ENCODE measurements at regions not wholly inside any gene's neighbourhood (a gene's known extent, or its start where the extent isn't known, plus 50 kb on each side); places are given as distances from the start of the nearest gene placed in this dataset.

DNA sequence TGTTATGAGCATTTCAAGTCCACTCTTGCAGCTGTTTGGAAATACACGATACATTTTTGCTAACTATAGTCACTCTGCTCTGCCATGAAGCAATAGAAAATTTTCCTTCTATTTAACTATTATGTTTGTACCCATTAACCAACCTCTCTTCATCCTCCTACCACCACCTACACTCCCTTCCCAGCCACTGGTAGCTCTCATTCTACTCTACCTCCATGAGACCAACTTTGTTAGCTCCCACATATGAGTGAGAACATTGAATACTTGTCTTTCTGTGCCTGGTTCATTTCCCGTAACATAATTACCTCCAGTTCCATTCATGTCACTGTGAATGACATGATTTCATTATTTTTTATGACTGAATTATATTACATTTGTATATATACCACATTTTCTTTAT, 505.9 kb upstream of the CCNG1 start:
- H3K4me1 ChIP-seq: no peaks in the 10 kb centered on the region
- ATAC-seq (no peak), FAIRE-seq (no peak), DNase-seq (ENCODE audit: low read depth in 1 of 2, low spot score in 1 of 2) (no peak)
- H3K4me2 ChIP-seq: no peak overlapping the region
- H3K27ac ChIP-seq: no peak overlapping the region
- no peak overlapping the region for H3K4me3 ChIP-seq
- WGBS (ENCODE audit: missing lambda C conversion rate): 4% methylated on average over 2 of the region's 2 CpGs
- no peaks in the 10 kb centered on the region for H3K9me3 ChIP-seq
- ChIA-PET CTCF (no interaction called here), POLR2A (no interaction called here)
- TF ChIP-seq HDAC2 (IDR thresholded peaks at IDR 0.05): no peak
- no peak for TF ChIP-seq SREBF2 (IDR thresholded peaks at IDR 0.05)
- TF ChIP-seq, protein P1, sequence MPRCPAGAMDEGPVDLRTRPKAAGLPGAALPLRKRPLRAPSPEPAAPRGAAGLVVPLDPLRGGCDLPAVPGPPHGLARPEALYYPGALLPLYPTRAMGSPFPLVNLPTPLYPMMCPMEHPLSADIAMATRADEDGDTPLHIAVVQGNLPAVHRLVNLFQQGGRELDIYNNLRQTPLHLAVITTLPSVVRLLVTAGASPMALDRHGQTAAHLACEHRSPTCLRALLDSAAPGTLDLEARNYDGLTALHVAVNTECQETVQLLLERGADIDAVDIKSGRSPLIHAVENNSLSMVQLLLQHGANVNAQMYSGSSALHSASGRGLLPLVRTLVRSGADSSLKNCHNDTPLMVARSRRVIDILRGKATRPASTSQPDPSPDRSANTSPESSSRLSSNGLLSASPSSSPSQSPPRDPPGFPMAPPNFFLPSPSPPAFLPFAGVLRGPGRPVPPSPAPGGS (IDR thresholded peaks at IDR 0.05): no peak
- TF ChIP-seq JUNB (IDR thresholded peaks at IDR 0.05): no peak
- no peak for TF ChIP-seq PHF8 (IDR thresholded peaks at IDR 0.05; ENCODE audit: borderline replicate concordance, low read depth)
- TF ChIP-seq, protein P2, sequence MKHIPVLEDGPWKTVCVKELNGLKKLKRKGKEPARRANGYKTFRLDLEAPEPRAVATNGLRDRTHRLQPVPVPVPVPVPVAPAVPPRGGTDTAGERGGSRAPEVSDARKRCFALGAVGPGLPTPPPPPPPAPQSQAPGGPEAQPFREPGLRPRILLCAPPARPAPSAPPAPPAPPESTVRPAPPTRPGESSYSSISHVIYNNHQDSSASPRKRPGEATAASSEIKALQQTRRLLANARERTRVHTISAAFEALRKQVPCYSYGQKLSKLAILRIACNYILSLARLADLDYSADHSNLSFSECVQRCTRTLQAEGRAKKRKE (CRISPR knock-in tag; IDR thresholded peaks at IDR 0.05; ENCODE audit: low read depth): no peak
- TF ChIP-seq, protein P3, sequence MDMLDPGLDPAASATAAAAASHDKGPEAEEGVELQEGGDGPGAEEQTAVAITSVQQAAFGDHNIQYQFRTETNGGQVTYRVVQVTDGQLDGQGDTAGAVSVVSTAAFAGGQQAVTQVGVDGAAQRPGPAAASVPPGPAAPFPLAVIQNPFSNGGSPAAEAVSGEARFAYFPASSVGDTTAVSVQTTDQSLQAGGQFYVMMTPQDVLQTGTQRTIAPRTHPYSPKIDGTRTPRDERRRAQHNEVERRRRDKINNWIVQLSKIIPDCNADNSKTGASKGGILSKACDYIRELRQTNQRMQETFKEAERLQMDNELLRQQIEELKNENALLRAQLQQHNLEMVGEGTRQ (IDR thresholded peaks at IDR 0.05): no peak
- no peak for TF ChIP-seq FOSB (CRISPR knock-in tag; IDR thresholded peaks at IDR 0.05)
- TF ChIP-seq CBX8 (IDR thresholded peaks at IDR 0.05): no peak
- TF ChIP-seq, protein P4, sequence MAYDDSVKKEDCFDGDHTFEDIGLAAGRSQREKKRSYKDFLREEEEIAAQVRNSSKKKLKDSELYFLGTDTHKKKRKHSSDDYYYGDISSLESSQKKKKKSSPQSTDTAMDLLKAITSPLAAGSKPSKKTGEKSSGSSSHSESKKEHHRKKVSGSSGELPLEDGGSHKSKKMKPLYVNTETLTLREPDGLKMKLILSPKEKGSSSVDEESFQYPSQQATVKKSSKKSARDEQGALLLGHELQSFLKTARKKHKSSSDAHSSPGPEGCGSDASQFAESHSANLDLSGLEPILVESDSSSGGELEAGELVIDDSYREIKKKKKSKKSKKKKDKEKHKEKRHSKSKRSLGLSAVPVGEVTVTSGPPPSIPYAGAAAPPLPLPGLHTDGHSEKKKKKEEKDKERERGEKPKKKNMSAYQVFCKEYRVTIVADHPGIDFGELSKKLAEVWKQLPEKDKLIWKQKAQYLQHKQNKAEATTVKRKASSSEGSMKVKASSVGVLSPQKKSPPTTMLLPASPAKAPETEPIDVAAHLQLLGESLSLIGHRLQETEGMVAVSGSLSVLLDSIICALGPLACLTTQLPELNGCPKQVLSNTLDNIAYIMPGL (CRISPR knock-in tag; IDR thresholded peaks at IDR 0.05; ENCODE audit: borderline replicate concordance): no peak
- TF ChIP-seq EHMT2 (IDR thresholded peaks at IDR 0.05; ENCODE audit: low read depth): no peak
- TF ChIP-seq, protein P5, sequence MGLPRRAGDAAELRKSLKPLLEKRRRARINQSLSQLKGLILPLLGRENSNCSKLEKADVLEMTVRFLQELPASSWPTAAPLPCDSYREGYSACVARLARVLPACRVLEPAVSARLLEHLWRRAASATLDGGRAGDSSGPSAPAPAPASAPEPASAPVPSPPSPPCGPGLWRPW (IDR thresholded peaks at IDR 0.05): no peak
- no peak for TF ChIP-seq RFX5 (IDR thresholded peaks at IDR 0.05)
- no peak for TF ChIP-seq ESRRA (IDR thresholded peaks at IDR 0.05; ENCODE audit: borderline replicate concordance, low read length)
- TF ChIP-seq, protein P6, sequence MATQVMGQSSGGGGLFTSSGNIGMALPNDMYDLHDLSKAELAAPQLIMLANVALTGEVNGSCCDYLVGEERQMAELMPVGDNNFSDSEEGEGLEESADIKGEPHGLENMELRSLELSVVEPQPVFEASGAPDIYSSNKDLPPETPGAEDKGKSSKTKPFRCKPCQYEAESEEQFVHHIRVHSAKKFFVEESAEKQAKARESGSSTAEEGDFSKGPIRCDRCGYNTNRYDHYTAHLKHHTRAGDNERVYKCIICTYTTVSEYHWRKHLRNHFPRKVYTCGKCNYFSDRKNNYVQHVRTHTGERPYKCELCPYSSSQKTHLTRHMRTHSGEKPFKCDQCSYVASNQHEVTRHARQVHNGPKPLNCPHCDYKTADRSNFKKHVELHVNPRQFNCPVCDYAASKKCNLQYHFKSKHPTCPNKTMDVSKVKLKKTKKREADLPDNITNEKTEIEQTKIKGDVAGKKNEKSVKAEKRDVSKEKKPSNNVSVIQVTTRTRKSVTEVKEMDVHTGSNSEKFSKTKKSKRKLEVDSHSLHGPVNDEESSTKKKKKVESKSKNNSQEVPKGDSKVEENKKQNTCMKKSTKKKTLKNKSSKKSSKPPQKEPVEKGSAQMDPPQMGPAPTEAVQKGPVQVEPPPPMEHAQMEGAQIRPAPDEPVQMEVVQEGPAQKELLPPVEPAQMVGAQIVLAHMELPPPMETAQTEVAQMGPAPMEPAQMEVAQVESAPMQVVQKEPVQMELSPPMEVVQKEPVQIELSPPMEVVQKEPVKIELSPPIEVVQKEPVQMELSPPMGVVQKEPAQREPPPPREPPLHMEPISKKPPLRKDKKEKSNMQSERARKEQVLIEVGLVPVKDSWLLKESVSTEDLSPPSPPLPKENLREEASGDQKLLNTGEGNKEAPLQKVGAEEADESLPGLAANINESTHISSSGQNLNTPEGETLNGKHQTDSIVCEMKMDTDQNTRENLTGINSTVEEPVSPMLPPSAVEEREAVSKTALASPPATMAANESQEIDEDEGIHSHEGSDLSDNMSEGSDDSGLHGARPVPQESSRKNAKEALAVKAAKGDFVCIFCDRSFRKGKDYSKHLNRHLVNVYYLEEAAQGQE (IDR thresholded peaks at IDR 0.05): no peak
- no peak for TF ChIP-seq ZFP36 (IDR thresholded peaks at IDR 0.05; ENCODE audit: borderline replicate concordance, partially characterized antibody)
- no peak for TF ChIP-seq FOSL2 (IDR thresholded peaks at IDR 0.05)
- no peak for TF ChIP-seq FOSL2 (CRISPR knock-in tag; IDR thresholded peaks at IDR 0.05)
- TF ChIP-seq ZC3H11A (IDR thresholded peaks at IDR 0.05): no peak
- no peak for TF ChIP-seq MYC (IDR thresholded peaks at IDR 0.05; ENCODE audit: borderline replicate concordance, low read length)
- TF ChIP-seq HOXA7 (CRISPR knock-in tag; IDR thresholded peaks at IDR 0.05): no peak
